ENCODE measurements at regions not wholly inside any gene's neighbourhood (a gene's known extent, or its start where the extent isn't known, plus 50 kb on each side); places are given as distances from the start of the nearest gene placed in this dataset.

- FAIRE-seq (no peak), ATAC-seq (no peak), DNase-seq (ENCODE audit: low read depth, low spot score) (no peak)
- no TSS peak for BruUV-seq (replicated peaks)
- no peaks in the 10 kb centered on the region for H4K20me1 ChIP-seq (ENCODE audit: control insufficient read depth, insufficient read depth)
- no peak overlapping the region for H3K4me2 ChIP-seq (ENCODE audit: control insufficient read depth, insufficient read depth)
- H3K4me1 ChIP-seq (ENCODE audit: control insufficient read depth, insufficient read depth, low read length), result 0 out of 2 replicates have a peak, but pooled peaks cover 4% of the 10 kb centered on the region
- H3K36me3 ChIP-seq (ENCODE audit: control insufficient read depth in 2 of 2, insufficient read depth in 2 of 2, low read length in 1 of 2), result no peaks in the 10 kb centered on the region
- no peaks in the 10 kb centered on the region for H3K79me2 ChIP-seq (ENCODE audit: control insufficient read depth, insufficient read depth, low read length)
- POLR2A ChIA-PET, result no interaction called here
- TF ChIP-seq SIX5 (IDR thresholded peaks at IDR 0.05; ENCODE audit: low read depth, low read length, severe bottlenecking) (no peak), PAX8 (IDR thresholded peaks at IDR 0.05) (no peak), SUPT20H (IDR thresholded peaks at IDR 0.05; ENCODE audit: borderline replicate concordance, control insufficient read depth, low read depth, low read length) (no peak), MTA2 (IDR thresholded peaks at IDR 0.05; ENCODE audit: low read depth) (no peak), ETV6 (conservative IDR thresholded peaks at IDR 0.05 in 1 of 2, IDR thresholded peaks at IDR 0.05 in 1 of 2; ENCODE audit: borderline replicate concordance in 1 of 2, low read depth in 1 of 2) (no peak), NFYA (IDR thresholded peaks at IDR 0.05; ENCODE audit: borderline replicate concordance, low read depth, low read length) (no peak), TARDBP (IDR thresholded peaks at IDR 0.05; ENCODE audit: borderline replicate concordance) (no peak)
- TF ChIP-seq, protein P1, sequence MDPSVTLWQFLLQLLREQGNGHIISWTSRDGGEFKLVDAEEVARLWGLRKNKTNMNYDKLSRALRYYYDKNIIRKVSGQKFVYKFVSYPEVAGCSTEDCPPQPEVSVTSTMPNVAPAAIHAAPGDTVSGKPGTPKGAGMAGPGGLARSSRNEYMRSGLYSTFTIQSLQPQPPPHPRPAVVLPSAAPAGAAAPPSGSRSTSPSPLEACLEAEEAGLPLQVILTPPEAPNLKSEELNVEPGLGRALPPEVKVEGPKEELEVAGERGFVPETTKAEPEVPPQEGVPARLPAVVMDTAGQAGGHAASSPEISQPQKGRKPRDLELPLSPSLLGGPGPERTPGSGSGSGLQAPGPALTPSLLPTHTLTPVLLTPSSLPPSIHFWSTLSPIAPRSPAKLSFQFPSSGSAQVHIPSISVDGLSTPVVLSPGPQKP (IDR thresholded peaks at IDR 0.05; ENCODE audit: low read depth, low read length), result no peak
- no peak overlapping the region for H3K4me3 ChIP-seq
- RAD21 ChIA-PET (ENCODE audit: unreplicated experiment), result no interaction called here
- H2AFZ ChIP-seq (ENCODE audit: control insufficient read depth, low read depth, low read length), result no peak overlapping the region
- WGBS (ENCODE audit: insufficient coverage, insufficient replicate concordance, low lambda C conversion rate, missing lambda C conversion rate), result 57% methylated on average over 10 of the region's 11 CpGs
- intact Hi-C loops (cut with micrococcal nuclease; ENCODE audit: unreplicated experiment), result no loop called here
- H3K27ac ChIP-seq (ENCODE audit: control insufficient read depth, insufficient read depth), result no peak overlapping the region
- H3K9ac ChIP-seq (ENCODE audit: control insufficient read depth, insufficient read depth, low read length), result no peak overlapping the region
- in situ Hi-C loops (cut with MboI), result no loop called here
- no peaks in the 10 kb centered on the region for H3K27me3 ChIP-seq (replicated peaks in 1 of 2; ENCODE audit: control insufficient read depth in 2 of 2, insufficient read depth in 2 of 2, low read length in 1 of 2)
- H3K9me3 ChIP-seq (replicated peaks; ENCODE audit: control insufficient read depth, insufficient read depth, low read length), result no peaks in the 10 kb centered on the region; the same call in 2 of the 3 replicates
- CTCF ChIA-PET, result no interaction called here
- SMC1A ChIA-PET (ENCODE audit: uncharacterized antibody, unreplicated experiment), result no interaction called here
These were observed 431.8 kb upstream of the MYT1L start for GRCh38 chr2:2762913-2763312.

Data from GM12878 (cell line).